HG03135 (cell line): ENCODE measurements at regions not wholly inside any gene's neighbourhood (a gene's known extent, or its start where the extent isn't known, plus 50 kb on each side); places are given as distances from the start of the nearest gene placed in this dataset.

Source experiments
- ATAC-seq: cut with Tn5 transposase; IDR thresholded peaks from one replicate; pipeline ENCODE4 v1.9.1; 2021; ENCODE audit warnings: mild to moderate bottlenecking, moderate library complexity; ENCODE audit not compliant: unreplicated experiment

- no peak for ATAC-seq
These were observed 79.5 kb upstream of the GALNT9 start for GRCh38 chr12:132408626-132409494.

- no peak for ATAC-seq
These were observed 78.6 kb upstream of the GALNT9 start for GRCh38 chr12:132407992-132408391.

- no peak for ATAC-seq
These were observed 78.1 kb upstream of the GALNT9 start for GRCh38 chr12:132407451-132407961.

- no peak for ATAC-seq
These were observed 77.4 kb upstream of the GALNT9 start for GRCh38 chr12:132406493-132407450.

DNA sequence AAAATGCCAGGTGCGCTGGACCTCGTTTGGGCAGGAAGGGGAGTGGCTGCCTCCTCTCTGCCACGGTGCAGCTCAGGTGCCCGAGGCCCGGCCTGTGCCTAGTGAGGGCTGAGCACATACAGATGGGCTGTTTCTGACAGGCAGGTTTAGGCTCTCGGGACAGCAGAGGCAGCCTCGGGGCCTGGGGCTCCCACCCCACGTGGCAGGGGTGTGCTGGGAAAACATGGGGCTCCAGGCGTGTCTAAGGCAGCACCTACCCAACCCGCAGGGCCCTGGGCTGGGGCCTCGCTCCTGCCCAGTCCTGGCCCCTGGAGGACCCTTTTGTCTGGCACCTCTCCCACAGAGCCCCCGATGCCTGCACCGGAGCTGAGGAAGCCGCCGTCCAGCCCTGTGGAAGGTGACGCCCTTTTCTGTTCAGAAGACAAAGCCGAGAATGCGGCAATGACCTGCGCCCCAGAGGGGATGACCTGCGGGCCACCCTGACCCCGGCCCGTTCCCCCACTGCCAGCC is 76.4 kb upstream of the GALNT9 start:
- no peak for ATAC-seq

DNA sequence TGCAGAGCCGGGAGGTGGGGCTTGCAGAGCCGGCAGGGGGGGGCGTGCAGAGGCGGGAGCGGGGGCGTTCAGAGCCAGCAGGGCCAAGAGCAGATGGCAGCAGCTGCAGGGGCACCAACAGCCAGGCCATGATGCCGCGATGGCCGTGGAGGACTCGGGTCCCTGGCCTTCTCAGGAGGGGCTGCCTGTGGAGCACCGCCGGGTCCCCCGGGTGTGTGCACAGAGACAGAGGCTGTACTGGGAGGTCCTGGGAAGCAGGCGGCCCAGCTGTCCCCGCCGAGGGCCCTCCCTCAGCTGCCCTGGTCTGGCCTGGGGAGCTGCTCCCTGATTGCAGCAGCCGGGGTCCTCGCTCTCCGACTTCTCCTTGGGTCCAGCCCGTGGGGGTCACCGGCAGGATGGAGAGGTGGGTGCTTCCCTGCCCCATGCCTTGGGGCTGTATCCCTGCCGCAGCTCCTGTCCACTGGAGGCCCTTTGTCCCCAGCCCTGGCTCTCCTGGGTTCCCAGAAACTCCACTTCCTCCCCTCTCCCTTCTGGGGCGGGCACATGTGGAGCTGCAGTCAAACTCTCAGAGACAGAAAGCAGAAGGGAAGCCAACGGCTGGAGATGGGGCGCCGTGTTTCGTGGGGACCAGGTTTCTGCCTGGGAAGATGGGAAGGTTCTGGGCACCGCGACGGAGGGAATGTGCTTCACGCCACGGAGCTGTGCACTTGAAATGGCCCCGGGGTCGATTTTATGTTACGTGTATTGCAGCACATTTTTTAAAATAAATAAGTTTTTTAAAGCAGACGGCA is 75.8 kb upstream of the GALNT9 start:
- no peak for ATAC-seq

DNA sequence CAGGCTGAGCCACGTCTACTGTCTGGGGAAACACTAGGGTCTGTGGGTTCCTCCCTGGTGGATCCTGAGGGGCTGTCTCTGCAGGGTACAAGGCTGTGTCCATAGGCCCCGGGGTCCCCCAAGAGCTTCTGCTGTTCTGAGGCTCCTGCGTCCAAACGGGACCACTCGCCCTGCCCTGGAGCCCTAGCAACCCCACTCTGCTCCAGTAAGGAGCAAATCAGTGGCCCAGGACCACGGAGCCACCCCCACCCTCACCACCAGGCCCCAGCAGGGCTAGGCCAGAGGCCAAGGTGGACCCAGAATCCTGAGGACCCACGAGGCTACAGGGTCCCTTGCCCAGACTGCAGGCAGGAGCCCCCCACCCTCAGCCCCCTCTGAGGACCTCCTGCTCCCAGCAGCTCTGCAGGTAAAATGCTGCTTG is 75.1 kb upstream of the GALNT9 start:
- ATAC-seq, result no peak

- no peak for ATAC-seq
These were observed 74.4 kb upstream of the GALNT9 start for GRCh38 chr12:132403636-132404434.

DNA sequence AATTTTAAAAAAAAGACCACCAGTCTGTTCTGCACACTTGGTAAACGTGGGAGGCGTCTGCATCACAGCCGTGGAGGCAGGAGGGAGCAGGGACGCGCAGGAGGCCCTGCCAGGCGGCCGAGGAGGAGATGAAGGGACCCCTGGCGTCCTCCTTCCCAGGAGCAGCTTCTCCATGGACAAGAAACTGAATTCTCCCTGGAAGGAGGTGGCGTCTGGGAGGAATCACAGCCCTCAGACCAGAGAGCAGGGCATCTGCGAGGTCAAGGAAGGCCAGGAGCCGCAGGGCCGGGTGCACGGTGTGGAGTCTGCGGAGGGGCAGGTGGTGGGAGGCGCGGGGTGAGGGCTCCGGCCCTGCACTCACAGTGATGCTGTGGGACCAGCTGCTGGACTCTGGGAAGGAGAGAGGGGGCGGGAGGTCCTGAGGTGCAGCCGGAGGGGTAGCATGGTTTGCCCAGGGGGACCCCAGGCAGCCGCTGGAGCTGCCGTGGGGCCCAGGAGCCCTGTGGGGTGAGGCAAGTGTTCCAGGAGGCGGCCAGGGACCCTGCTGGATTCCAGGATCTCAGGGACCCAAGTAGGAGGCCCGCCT is 73.5 kb upstream of the GALNT9 start:
- ATAC-seq, result no peak

DNA sequence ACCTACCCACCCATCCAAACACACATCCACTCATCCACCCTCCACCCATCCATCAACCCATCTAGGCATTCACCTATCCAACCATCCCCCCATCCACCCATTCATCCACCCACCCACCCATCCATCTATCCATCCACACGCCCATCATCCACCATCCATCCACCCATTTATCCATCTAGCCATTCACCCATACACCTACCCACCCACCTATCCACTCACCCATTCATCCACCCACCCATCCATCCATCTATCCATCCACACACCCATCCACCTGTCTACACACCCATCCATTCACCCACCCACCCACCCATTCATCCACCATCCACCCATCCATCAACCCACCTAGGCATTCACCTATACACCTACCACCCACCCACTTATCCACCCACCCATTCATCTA is 72.6 kb upstream of the GALNT9 start:
- ATAC-seq, result no peak

DNA sequence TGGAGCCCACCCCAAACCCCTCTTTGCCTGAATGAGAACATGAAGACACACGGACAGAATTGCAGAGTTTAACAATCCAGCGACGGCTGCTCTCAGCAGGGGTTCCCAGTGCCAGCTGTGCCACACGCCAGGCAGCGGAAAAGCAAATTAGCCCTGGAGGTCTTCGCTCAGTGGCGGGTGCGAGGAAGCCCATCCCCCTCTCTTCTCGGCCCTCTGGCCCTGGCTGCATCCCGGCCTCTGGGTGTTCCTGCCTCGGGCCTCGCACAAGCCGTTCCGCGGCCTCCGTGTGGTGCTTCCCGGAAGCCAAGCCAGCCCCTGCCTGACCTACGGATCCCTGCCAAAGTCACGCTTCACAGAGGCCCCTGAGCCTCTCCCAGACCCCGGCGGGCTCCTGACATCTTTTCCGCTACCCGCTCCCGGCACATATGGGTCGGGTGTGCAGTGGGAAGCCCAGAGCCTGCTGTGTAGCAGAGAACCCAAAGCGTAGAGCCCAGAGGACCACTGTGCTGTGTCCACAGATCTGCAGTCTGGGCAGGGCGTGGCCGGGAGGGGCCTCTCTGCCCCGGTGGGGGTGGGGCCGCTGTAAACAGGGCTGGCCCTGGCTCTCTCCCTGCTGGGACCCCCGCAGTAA is 70.7 kb upstream of the GALNT9 start:
- no peak for ATAC-seq

GRCh38 chr12:132399092-132400010 is 70.0 kb upstream of the GALNT9 start:
- no peak for ATAC-seq

DNA sequence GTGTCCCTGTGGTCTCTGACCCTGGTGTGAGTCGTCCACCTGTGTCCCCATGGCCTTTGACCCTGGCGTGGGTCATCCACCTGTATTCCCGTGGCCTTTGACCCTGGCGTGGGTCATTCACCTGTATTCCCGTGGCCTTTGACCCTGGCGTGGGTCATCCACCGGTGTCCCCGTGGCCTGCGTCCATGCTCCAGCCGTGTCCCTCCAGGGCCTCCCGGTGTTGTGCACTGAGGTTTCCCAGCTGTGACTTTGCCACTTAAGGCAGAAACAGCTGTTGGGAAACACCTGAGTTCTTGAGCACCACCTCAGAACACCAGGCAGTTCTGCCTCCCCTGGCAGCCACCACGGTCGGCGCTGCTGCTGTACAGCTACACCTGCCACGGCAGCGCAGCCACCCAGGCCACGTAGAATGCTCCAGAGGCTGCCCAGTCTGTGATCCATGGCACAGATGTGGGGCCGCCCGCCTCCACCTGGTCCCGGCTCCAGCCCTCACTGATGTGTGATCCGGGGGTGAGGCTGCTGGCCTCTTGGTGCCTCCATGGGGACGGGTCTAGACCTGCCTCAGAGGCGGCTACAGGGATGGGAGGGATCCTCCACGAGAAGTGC is 69.1 kb upstream of the GALNT9 start:
- ATAC-seq, result no peak

- ATAC-seq, result no peak
These were observed 68.6 kb upstream of the GALNT9 start for GRCh38 chr12:132397934-132398385.

- no peak for ATAC-seq
These were observed 68.0 kb upstream of the GALNT9 start for GRCh38 chr12:132397152-132397933.

DNA sequence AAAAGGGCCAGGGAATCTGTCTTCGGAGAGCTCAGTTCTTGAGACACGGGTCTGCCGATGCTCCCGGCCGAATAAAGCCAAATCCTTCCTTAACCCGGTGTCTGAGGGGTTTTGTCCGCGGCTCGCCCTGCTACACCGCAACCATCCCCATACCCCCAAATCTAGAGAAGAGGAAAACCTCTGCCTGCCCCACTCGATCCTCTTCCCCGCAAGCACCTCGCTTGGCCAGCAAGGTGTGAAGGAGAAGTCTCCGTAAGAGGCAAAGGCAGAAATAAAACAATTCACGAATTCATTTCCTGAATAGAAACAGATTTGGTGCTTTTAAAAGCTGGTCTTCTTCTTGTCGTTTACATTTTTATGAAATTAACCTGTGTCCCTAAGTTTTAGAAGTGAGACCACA is 67.3 kb upstream of the GALNT9 start:
- ATAC-seq, result no peak

DNA sequence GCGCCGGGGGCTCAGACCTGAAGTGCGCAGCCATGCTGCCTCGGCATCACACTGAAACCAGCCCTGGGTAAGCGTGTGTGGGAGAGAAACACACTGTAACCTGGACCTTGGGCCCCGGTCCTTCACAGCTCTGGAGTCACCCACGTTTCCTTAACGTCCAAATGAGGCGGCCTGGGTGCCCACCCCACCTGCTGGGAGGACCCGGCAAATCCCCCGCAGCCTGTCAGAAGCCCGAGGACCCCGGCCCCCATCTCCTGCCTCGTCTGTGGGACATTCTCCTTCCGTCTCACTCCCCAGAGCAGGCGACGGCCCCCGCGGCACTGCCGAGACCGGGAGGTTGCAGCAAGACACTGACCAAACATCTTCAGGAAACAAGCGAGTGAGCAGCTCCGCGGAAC is 66.5 kb upstream of the GALNT9 start:
- no peak for ATAC-seq
